CD4-positive, alpha-beta T cell treated with Interleukin-15 for 1 hour (primary cell): ENCODE measurements at regions not wholly inside any gene's neighbourhood (a gene's known extent, or its start where the extent isn't known, plus 50 kb on each side); places are given as distances from the start of the nearest gene placed in this dataset.

Experiments used
- DNase-seq: peaks from one replicate; pipeline ENCODE4 v3.0.0-alpha.2; 2020

DNA sequence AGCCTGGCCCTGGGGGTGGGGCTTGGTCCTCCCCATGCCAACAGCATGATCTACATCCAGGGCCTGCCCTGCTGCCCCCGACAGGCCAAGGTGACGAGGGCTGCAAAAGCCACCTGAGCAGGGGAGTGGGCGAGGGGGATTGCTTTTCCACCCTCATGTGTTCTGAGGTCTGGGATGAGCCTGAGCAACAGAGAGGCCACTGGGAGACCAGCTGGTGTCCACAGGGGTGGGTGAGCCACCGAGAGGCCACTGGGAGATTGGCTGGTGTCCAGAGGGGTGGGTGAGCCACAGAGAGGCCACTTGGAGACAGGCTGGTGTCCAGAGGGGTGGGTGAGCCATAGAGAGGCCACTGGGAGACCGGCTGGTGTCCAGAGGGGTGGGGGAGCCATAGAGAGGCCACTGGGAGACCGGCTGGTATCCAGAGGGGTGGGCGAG is 147.4 kb upstream of the GPC1 start:
- no peak for DNase-seq

DNA sequence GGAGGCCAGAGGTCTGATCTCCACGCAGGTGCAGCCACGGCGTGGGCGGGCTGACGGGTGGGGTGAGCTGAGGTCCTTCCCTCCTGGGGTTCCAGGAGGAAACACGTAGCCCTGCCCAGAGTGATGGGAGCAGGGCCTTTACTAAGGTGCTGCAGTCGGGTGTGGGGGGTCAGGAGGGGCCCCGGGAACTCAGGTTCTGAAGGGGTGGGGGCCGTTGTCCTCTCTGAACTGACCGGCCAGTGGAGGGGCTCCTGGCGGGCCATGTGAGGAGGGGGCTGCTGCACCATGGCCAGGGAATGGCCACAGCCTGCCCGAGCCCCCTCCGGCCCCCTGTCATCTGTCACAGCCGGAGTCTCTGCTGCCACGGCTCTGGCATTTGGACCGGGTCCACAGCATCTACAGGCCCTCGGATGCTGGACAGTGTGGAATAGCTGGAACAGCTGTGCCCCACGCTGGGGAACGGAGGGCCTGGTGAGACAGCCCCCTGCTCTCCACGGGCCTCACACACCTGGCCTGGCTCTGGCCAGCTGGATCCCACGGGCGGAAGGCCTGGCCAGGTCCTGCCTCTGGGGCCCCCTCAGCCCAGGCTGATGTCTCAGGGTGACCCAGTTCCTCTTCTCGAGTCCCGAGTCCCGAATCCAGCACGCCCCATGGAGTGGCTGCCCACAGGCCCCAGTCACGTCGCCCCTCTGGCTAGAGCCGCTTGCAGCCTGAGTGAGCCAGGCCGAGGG is 145.6 kb upstream of the GPC1 start:
- DNase-seq, result no peak

- DNase-seq, result no peak
Observed at GRCh38 chr2:240290432-240291336, 144.8 kb upstream of the GPC1 start.

DNA sequence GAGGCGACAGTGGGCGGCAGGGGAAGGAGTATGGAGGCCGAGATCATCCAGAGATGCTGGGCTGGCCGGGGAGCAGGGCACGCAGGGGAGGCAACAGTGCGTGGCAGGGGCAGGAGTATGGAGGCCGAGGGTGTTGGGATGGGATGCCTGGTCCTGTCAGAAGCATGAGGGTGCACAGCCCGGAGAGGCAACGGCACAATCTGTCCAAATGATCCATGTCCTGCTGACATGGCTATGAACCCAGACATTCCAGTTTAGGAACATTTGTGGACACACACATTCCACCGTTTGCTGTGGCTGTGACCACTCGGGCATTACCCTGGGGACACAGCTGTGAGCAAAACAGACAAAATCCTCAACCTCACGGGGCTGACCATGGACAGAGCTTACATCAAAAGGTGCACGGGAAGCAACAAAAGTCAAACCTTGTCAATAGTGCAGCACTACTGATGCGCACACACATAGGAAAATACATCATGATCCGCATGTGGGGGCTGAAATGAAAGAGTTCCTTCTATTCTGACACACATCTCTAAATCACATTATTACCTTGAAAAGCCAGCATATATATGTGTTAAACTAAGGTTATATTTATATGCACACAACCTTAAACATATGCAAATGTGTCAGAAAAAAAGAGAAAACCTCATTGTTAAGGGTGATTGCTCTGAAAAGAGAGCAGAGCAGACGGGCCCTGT is 144.0 kb upstream of the GPC1 start:
- no peak for DNase-seq

GRCh38 chr2:240292035-240292574 is 143.4 kb upstream of the GPC1 start:
- no peak for DNase-seq

- no peak for DNase-seq
Observed at GRCh38 chr2:240292619-240293525, 142.6 kb upstream of the GPC1 start.

- no peak for DNase-seq
Observed at GRCh38 chr2:240293557-240294461, 141.7 kb upstream of the GPC1 start.

DNA sequence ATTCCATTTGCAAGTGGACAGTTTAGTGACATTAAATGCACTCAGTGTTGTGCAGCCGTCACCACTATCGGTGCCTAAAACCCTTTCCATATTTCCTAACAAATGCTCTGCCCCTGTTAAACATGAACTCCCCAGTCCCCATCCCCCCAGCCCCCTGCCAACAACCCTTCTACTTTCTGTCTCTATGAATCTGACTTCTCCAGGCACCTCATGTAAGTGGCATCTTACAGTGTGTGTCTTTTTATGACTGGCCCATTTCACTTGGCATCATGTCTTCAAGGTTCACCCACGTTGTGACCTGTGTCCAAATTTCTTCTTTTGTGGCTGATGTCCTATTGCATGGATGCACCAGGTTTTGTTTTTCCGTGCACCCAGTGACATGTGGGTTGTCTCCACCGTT is 140.9 kb upstream of the GPC1 start:
- DNase-seq, result no peak

DNA sequence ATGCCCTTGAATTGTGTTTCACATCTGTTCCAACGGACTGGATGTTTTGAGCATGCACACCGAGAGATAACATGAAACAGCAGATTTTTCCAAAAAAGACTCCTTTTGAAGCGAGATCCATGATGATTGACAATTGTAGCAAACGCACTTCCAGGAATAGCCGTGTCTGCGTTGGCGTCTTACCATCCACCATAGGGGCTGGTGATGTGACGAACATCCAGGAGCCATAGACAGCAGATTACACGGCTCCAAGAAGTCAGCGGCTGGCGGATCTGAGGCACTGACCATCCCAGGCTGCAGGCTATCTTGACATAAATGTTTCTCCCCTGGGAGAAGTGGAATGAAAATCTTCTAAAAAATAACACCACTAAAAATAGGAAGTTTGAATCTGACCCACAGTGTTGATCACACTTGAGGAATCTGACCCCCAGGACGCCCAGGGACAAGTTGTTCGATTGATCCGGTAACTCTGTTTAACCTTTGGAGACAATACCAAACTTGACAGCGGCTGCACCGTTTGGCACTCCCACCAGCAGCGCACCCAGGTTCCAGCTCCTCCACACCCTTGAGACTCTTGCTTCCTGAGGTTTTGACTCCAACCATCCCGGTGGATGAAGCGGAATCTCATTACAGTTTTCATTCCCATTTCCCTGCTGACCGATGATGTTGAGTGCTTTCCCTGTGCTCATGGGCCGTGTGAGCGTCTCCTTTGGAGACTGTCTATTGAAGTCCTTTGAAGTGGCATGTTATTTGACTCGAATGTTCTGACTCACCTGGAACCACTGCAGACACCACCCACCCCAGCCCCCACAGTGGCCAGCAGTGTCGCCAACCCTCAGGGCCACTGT is 140.0 kb upstream of the GPC1 start:
- DNase-seq, result no peak

GRCh38 chr2:240296104-240296406 is 139.4 kb upstream of the GPC1 start:
- no peak for DNase-seq

GRCh38 chr2:240296476-240297255 is 138.8 kb upstream of the GPC1 start:
- no peak for DNase-seq

- DNase-seq, result no peak
Observed at GRCh38 chr2:240297256-240298116, 138.0 kb upstream of the GPC1 start.

- no peak for DNase-seq
Observed at GRCh38 chr2:240298117-240298790, 137.2 kb upstream of the GPC1 start.

- DNase-seq, result no peak
Observed at GRCh38 chr2:240298803-240299709, 136.4 kb upstream of the GPC1 start.

- DNase-seq, result no peak
Observed at GRCh38 chr2:240299710-240300068, 135.8 kb upstream of the GPC1 start.

GRCh38 chr2:240300261-240300821 is 135.1 kb upstream of the GPC1 start:
- DNase-seq, result no peak
